Activated T-cell treated with anti-CD3 and anti-CD28 coated beads, Interleukin-2, amount 50 U/mL, for 72 hours (primary cell): ENCODE measurements at regions not wholly inside any gene's neighbourhood (a gene's known extent, or its start where the extent isn't known, plus 50 kb on each side); places are given as distances from the start of the nearest gene placed in this dataset.

ENCODE experiments used
- ATAC-seq, 2 donors: fragments of 150-1000 bp; cut with Tn5 transposase; replicated peaks in 1 of 2; 2 replicates each; pipeline ENCODE4 v1.10.0; 2021; ENCODE audit warnings: moderate library complexity in 2 of 2, mild to moderate bottlenecking in 1 of 2
- DNase-seq, 2 donors: peaks; one replicate each; pipeline ENCODE4 v3.0.0; 2021 to 2022; ENCODE audit warnings: mixed read lengths in 1 of 2
- H3K27ac Mint-ChIP-seq: one replicate; pipeline ENCODE4 v1.8.0; 2022; ENCODE audit warnings: mild to moderate bottlenecking, moderate library complexity, mixed read lengths
- H3K27me3 Mint-ChIP-seq: one replicate; pipeline ENCODE4 v1.8.0; 2022; ENCODE audit warnings: low read depth, mixed read lengths
- H3K36me3 Mint-ChIP-seq, 2 donors: one replicate each; pipeline ENCODE4 v1.8.0; 2022; ENCODE audit warnings: mixed read lengths in 2 of 2, mild to moderate bottlenecking in 1 of 2; ENCODE audit not compliant: insufficient read depth in 2 of 2
- H3K4me1 Mint-ChIP-seq: one replicate; pipeline ENCODE4 v1.8.0; 2022; ENCODE audit warnings: low read depth, mixed read lengths
- H3K4me3 Mint-ChIP-seq, 2 donors: one replicate each; pipeline ENCODE4 v1.8.0; 2022; ENCODE audit warnings: mild to moderate bottlenecking in 2 of 2, mixed read lengths in 2 of 2, moderate library complexity in 2 of 2
- H3K9me3 Mint-ChIP-seq, 2 donors: one replicate each; pipeline ENCODE4 v1.8.0; 2022; ENCODE audit warnings: mixed read lengths in 2 of 2

GRCh38 chr1:62917314-62917713, 133.4 kb downstream of the ATG4C start:
- no peaks in the 10 kb centered on the region for H3K4me1 Mint-ChIP-seq
- no peaks in the 10 kb centered on the region for H3K36me3 Mint-ChIP-seq
- DNase-seq (no peak), ATAC-seq (no peak)
- H3K4me3 Mint-ChIP-seq = no peak overlapping the region
- H3K27ac Mint-ChIP-seq = no peak overlapping the region
- no peaks in the 10 kb centered on the region for H3K27me3 Mint-ChIP-seq
- no peaks in the 10 kb centered on the region for H3K9me3 Mint-ChIP-seq

- DNase-seq (no peak), ATAC-seq (no peak)
- H3K4me3 Mint-ChIP-seq = no peak overlapping the region
- H3K27me3 Mint-ChIP-seq = no peaks in the 10 kb centered on the region
- no peaks in the 10 kb centered on the region for H3K4me1 Mint-ChIP-seq
- no peaks in the 10 kb centered on the region for H3K36me3 Mint-ChIP-seq
- no peak overlapping the region for H3K27ac Mint-ChIP-seq
- no peaks in the 10 kb centered on the region for H3K9me3 Mint-ChIP-seq
These were observed 133.9 kb downstream of the ATG4C start for GRCh38 chr1:62917805-62918204.

- no peak overlapping the region for H3K4me3 Mint-ChIP-seq
- no peaks in the 10 kb centered on the region for H3K27me3 Mint-ChIP-seq
- no peaks in the 10 kb centered on the region for H3K36me3 Mint-ChIP-seq
- no peak overlapping the region for H3K27ac Mint-ChIP-seq
- no peak for ATAC-seq
- H3K9me3 Mint-ChIP-seq = no peaks in the 10 kb centered on the region
- DNase-seq = no peak
- H3K4me1 Mint-ChIP-seq = no peaks in the 10 kb centered on the region
These were observed 134.8 kb downstream of the ATG4C start for GRCh38 chr1:62918700-62919099.

DNA sequence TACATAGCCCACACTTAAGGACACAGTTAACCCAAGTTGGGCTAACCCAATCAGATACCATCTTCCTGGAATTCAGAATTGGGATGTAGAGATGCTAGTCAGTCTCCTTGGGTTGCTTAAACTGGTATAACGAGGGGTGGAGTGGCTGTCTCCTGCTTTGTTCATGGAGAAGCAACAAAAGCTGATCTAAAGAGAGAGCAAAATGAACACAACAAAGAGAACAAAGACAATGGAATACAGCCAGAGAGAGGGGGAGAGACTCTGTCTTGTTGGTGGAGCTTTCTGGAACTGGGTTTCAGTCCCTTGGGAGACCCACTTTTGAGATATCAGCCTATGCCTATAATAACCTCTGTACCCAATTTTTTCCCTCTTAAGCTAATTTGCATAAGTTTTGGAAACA, 138.1 kb downstream of the ATG4C start:
- Mint-ChIP-seq H3K9me3 (no peaks in the 10 kb centered on the region), H3K4me1 (no peaks in the 10 kb centered on the region), H3K27ac (no peak overlapping the region), H3K4me3 (no peak overlapping the region), H3K27me3 (peaks cover 7% of the 10 kb centered on the region), H3K36me3 (no peaks in the 10 kb centered on the region)
- ATAC-seq (no peak), DNase-seq (no peak)

DNA sequence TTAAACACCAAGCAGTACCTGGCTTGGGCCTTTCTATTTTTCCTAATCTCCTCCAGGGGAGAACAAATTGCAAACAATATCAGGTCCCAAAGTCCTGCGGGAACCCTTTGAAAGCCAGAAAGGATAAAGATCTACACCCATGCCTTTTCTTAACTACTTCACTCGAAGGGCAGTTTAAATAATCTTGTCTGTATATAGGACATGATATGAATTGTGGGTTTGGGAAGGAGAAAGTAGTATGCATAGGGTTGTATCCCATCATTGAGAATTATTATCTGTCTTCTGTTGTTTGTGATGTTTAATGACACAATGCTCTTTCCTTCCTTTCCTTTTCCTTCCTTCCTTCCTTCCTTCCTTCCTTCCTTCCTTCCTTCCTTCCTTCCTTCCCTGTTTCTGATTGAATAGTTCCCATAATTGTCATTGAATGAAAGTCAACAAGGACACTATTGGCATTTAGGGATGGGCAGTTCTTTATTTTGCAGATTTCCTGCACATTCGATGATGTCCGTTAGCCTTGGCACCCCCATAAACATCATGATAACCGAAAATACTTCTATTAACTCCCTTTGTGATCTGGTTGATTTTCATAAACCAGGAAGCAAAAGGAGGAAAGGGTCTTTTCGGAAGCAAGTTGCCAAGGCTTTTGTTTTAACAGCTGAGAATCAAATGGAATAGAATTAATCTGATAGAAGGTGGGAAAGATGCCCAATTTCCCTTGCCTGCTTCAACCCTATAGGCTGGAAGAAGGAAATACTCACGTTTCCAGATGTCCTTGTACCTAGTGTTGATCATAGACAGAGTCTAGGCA, 141.3 kb downstream of the ATG4C start:
- H3K36me3 Mint-ChIP-seq = no peaks in the 10 kb centered on the region
- no peak overlapping the region for H3K27ac Mint-ChIP-seq
- no peaks in the 10 kb centered on the region for H3K9me3 Mint-ChIP-seq
- ATAC-seq (no peak), DNase-seq (no peak)
- H3K4me3 Mint-ChIP-seq = no peak overlapping the region
- no peaks in the 10 kb centered on the region for H3K4me1 Mint-ChIP-seq
- H3K27me3 Mint-ChIP-seq = peaks cover 7% of the 10 kb centered on the region

- Mint-ChIP-seq H3K4me3 (no peak overlapping the region), H3K27me3 (peaks cover 7% of the 10 kb centered on the region), H3K27ac (no peak overlapping the region), H3K36me3 (no peaks in the 10 kb centered on the region), H3K9me3 (no peaks in the 10 kb centered on the region), H3K4me1 (no peaks in the 10 kb centered on the region)
- DNase-seq (no peak), ATAC-seq (no peak)
These were observed 142.8 kb downstream of the ATG4C start for GRCh38 chr1:62926681-62927252.

GRCh38 chr1:62928885-62929284, 145.0 kb downstream of the ATG4C start:
- Mint-ChIP-seq H3K4me1 (no peaks in the 10 kb centered on the region), H3K9me3 (no peaks in the 10 kb centered on the region), H3K27ac (no peak overlapping the region), H3K27me3 (peaks cover 15% of the 10 kb centered on the region), H3K4me3 (no peak overlapping the region), H3K36me3 (no peaks in the 10 kb centered on the region)
- DNase-seq (no peak), ATAC-seq (no peak)

GRCh38 chr1:62937634-62938296, 153.8 kb downstream of the ATG4C start:
- no peak for DNase-seq
- H3K4me1 Mint-ChIP-seq = no peaks in the 10 kb centered on the region

GRCh38 chr1:62941780-62942179, 157.8 kb downstream of the ATG4C start:
- Mint-ChIP-seq H3K36me3 (no peaks in the 10 kb centered on the region), H3K4me1 (no peaks in the 10 kb centered on the region), H3K27ac (no peak overlapping the region), H3K9me3 (no peaks in the 10 kb centered on the region), H3K27me3 (peaks cover 22% of the 10 kb centered on the region), H3K4me3 (no peak overlapping the region)
- ATAC-seq = no peak
- no peak for DNase-seq

More at GRCh38 chr1:62937634-62938296, 153.8 kb downstream of the ATG4C start:
- ATAC-seq = no peak
- H3K4me3 Mint-ChIP-seq = no peak overlapping the region
- no peaks in the 10 kb centered on the region for H3K9me3 Mint-ChIP-seq
- H3K27me3 Mint-ChIP-seq = peaks cover 21% of the 10 kb centered on the region
- H3K27ac Mint-ChIP-seq = no peak overlapping the region
- H3K36me3 Mint-ChIP-seq = no peaks in the 10 kb centered on the region

GRCh38 chr1:62946511-62946910, 162.6 kb downstream of the ATG4C start:
- Mint-ChIP-seq H3K4me1 (no peaks in the 10 kb centered on the region), H3K9me3 (no peaks in the 10 kb centered on the region), H3K27ac (no peak overlapping the region), H3K4me3 (no peak overlapping the region), H3K27me3 (peaks cover 34% of the 10 kb centered on the region), H3K36me3 (no peaks in the 10 kb centered on the region)
- DNase-seq = no peak
- no peak for ATAC-seq

- no peaks in the 10 kb centered on the region for H3K36me3 Mint-ChIP-seq
- ATAC-seq (no peak), DNase-seq (no peak)
- H3K27me3 Mint-ChIP-seq = peaks cover 38% of the 10 kb centered on the region
- H3K4me1 Mint-ChIP-seq = no peaks in the 10 kb centered on the region
- H3K4me3 Mint-ChIP-seq = no peak overlapping the region
- no peak overlapping the region for H3K27ac Mint-ChIP-seq
- H3K9me3 Mint-ChIP-seq = no peaks in the 10 kb centered on the region
These were observed 167.5 kb downstream of the ATG4C start for GRCh38 chr1:62951428-62951827.

DNA sequence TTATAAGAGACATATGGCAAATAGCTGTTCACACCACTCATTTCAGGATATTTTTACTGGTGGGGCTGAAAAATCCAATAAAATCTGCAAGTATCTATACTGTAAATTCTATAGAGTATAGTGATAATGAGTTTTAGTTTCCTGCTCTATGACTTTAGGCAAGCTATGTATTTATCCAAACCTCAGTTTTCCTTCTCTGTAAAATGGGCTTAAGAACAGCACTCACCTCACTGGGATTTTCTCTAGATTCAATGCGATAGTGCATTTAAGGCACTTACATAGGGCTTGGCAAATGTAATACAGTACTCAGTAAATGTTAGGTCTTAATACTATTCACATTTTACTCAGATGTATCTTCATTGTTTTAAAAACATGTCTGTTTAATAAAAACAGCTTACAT, 168.7 kb downstream of the ATG4C start:
- ATAC-seq (no peak), DNase-seq (no peak)
- Mint-ChIP-seq H3K36me3 (no peaks in the 10 kb centered on the region), H3K4me3 (no peak overlapping the region), H3K9me3 (no peaks in the 10 kb centered on the region), H3K27ac (no peak overlapping the region), H3K27me3 (peaks cover 42% of the 10 kb centered on the region), H3K4me1 (no peaks in the 10 kb centered on the region)

DNA sequence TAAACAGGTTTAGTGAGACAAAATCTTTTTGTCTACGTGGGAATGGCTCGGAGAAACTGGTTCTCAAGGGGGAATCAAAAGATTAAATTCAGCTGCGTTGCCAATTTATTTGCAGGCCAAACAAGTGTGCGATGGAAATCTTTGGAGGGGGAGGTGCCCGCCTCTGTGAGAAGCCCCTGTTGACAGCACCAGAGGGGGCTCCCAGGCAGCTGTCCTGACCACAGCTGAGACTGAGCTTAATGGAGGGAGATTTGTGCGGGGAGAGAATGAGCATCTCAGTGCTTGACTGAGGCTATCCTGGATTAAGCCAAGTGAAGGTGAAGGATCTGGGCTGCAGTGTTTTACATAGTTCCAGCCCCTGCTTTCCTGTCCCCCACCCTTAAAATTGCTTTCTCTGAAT, 169.7 kb downstream of the ATG4C start:
- Mint-ChIP-seq H3K4me3 (no peak overlapping the region), H3K27ac (no peak overlapping the region), H3K27me3 (peaks cover 36% of the 10 kb centered on the region), H3K4me1 (no peaks in the 10 kb centered on the region), H3K9me3 (no peaks in the 10 kb centered on the region), H3K36me3 (no peaks in the 10 kb centered on the region)
- DNase-seq (no peak), ATAC-seq (no peak)
